C4-2B (cell line): ENCODE measurements at regions not wholly inside any gene's neighbourhood (a gene's known extent, or its start where the extent isn't known, plus 50 kb on each side); places are given as distances from the start of the nearest gene placed in this dataset.

ENCODE experiments used
- H3K27ac ChIP-seq: fragments of 450-650 bp; 2 replicates; pipeline ENCODE4 v1.5.1; 2017
- ZFX ChIP-seq: fragments of 450-650 bp; IDR thresholded peaks from 2 replicates; pipeline ENCODE4 v1.6.1; 2017
- TF ChIP-seq, protein P1 (sequence below): fragments of 450-650 bp; conservative IDR thresholded peaks from 2 replicates; pipeline ENCODE4 v1.5.1; 2017; ENCODE audit warnings: mild to moderate bottlenecking

DNA sequence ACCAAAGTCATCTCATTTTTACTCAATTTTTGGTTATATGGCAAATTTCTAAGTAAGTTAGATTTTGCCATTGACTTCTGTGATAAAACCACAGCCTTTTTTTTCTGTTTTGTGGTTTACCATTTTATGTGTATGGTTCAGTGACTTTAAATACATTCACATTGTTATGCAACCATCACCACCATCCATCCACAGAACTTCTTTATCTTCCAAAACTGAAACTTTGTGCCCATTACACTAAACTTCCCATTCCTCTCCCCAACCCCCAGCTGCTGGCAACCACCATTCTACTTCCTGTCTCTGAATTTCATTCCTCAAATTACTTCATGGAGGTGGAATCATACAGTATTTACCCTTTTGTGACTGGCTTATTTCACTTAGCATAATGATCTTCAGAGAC lies 280.4 kb upstream of the TCERG1L start:
- TF ChIP-seq, protein P1, sequence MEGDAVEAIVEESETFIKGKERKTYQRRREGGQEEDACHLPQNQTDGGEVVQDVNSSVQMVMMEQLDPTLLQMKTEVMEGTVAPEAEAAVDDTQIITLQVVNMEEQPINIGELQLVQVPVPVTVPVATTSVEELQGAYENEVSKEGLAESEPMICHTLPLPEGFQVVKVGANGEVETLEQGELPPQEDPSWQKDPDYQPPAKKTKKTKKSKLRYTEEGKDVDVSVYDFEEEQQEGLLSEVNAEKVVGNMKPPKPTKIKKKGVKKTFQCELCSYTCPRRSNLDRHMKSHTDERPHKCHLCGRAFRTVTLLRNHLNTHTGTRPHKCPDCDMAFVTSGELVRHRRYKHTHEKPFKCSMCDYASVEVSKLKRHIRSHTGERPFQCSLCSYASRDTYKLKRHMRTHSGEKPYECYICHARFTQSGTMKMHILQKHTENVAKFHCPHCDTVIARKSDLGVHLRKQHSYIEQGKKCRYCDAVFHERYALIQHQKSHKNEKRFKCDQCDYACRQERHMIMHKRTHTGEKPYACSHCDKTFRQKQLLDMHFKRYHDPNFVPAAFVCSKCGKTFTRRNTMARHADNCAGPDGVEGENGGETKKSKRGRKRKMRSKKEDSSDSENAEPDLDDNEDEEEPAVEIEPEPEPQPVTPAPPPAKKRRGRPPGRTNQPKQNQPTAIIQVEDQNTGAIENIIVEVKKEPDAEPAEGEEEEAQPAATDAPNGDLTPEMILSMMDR, result no peak
- no peak for TF ChIP-seq ZFX

DNA sequence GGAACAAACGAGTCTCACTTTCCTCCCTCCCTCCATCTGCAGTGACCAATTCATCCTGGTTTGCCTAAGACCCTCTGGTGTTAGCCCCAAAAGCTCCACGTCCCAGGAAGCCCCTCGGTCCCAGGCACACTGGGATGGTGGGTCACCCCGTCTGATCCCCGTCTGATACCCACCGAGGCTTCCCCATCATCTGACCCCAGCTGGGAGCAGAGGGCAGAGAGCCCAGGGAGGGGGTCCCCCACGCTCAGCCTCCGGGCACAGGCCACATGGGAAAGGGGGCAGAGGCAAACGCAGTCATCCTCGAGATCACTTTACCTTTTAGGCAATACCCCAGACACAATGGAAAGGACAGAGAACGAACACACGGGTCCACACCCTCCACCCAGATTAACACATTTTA lies 291.6 kb upstream of the PPP2R2D start:
- TF ChIP-seq, protein P1, result no peak
- TF ChIP-seq ZFX, result no peak
- no peak overlapping the region for H3K27ac ChIP-seq

More for the DNA sequence above, 280.4 kb upstream of the TCERG1L start:
- H3K27ac ChIP-seq, result no peak overlapping the region

DNA sequence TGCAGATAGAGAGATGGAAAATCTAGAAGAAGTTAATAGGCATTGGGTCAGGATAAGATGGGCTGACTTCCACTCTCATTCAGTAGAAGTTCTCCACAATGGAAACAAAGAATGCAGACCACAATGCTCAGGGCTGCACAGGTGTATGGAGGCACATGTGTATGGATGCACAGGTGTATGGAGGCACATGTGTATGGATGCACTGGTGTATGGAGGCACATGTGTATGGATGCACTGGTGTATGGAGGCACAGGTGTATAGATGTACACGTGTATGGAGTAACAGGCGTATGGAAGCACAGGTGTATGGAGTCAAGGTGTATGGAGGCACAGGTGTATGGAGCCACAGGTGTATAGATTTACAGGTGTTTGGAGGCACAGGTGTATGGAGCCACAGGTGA lies 285.7 kb upstream of the PPP2R2D start:
- TF ChIP-seq, protein P1, result no peak
- TF ChIP-seq ZFX, result no peak
- no peak overlapping the region for H3K27ac ChIP-seq

DNA sequence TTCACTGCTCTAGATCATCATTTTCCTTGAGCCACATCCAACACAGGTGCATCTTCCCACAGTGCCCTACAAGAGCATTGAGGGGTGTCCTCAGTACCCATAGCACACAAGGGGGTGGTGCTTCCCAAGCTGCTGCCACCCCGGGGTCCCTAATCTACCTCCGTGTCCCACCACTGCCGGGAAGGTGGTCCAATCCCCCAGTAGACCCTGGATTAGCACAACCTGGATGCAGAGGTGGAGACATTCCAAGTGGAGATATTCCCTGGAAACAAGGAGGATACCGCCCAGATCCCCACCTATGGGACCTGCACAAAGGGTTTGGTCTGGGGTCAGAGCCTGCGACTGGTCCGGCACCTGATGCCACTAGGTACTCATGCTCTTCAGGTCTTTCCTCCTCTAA lies 284.8 kb upstream of the PPP2R2D start:
- H3K27ac ChIP-seq, result no peak overlapping the region
- TF ChIP-seq ZFX, result no peak
- TF ChIP-seq, protein P1, result no peak

DNA sequence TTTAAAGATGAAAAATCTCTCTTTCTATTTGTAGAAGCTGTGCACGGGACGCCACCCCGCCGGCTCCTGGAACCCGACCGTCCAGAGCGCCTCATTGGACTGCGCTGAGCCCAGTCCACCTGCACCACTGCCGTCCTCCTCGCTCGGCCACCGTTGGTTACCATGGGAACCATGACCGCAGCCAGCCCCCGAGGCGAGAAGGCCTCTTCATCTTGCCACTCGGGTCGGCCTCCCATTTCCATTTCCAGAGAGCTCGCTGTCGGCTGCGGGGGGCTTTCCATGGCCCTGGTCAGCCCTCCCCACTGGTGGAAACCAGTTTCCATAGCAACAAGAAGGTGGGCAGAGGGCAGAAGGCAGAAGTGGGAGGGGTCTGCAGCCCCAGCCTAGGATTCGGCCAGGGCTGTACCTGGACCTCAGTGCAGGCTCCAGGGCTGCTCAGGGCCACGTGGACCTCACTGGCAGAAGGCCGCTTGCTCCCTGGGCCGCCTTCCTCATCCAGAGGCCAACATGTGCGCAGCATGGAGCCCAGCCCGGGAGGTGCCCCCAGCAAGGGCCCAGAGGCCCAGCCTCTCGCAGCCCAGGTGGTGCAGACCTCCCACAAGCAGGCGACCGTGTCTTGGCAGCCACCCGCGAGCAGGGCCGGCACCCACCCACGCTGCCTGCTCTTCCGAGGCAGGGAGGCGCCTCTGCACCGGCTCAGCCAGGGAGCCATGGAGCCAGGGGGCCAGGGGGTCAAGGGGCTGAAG lies 283.5 kb upstream of the PPP2R2D start:
- no peak for TF ChIP-seq ZFX
- TF ChIP-seq, protein P1, result no peak
- no peak overlapping the region for H3K27ac ChIP-seq

DNA sequence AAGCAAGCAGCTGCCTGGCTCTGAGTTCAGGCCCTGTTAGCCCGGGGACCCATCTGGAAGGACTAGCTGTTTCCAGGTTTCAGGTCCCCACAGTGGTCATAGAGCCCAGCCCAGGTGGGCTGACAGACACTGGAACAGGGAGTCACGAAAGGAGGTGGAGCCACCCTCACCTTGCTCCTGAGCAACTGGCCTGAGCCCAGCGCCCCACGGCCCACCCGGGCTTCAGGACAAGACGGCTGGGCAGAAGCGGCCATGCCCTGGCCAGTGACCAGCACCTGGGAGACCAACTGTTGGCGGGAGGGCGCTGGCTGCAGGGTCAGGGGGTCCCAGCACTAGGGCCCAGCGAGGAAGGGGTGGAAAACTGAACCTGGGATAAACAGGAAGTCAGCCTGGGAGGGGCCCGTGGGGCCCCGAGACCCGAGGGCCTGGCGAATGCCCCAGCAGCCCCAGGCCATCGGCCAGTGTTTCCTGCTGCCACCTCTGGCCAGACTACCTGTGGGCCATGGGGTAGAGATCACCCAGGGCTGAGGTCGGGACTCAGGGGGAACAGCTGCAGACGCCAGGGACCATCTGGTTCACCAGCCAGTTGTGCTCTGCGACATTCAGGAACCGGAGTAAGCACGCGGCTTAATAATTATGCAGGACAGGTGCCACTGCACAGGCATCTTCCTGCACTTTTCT lies 282.1 kb upstream of the PPP2R2D start:
- TF ChIP-seq ZFX, result no peak
- TF ChIP-seq, protein P1, result no peak
- H3K27ac ChIP-seq, result no peak overlapping the region

DNA sequence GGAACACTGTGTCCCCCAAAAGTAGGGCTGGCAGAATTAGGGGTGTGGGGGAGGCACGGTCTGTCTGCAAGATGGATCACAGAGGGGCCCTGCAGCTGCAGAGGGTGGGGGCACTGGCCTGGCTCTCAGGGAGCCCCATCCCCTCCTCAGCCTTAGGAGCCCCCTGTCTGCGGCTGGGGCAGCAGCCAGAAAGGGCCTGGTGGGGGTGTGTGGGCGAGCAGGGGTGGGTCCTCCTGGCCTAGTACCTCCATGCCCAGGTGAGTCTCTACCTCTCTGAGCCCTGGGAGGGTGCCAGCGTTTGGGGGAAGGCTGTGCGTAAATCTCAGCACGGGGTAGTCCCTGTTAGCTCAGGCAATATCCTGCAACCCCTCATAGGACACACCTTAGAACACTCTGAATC lies 280.5 kb upstream of the PPP2R2D start:
- TF ChIP-seq, protein P1, result no peak
- no peak for TF ChIP-seq ZFX
- no peak overlapping the region for H3K27ac ChIP-seq
